ENCODE measurements at regions not wholly inside any gene's neighbourhood (a gene's known extent, or its start where the extent isn't known, plus 50 kb on each side); places are given as distances from the start of the nearest gene placed in this dataset.
A peak's percentile ranks its signal among the peaks of the same experiment; 100 is the strongest.

GRCh38 chr12:19778172-19778571 lies 338.9 kb downstream of the AEBP2 start:
- Histone ChIP-seq H3K9me3 (ENCODE audit: insufficient read depth, low read depth, low read length) (no peaks in the 10 kb centered on the region), H2AFZ (ENCODE audit: low read length) (no peak overlapping the region), H3K9me2 (replicated peaks; ENCODE audit: low read depth, low read length) (no peaks in the 10 kb centered on the region), H3K4me2 (ENCODE audit: low read depth, low read length, poor library complexity, severe bottlenecking) (no peak overlapping the region), H3K4me1 (ENCODE audit: insufficient read depth, low read length, poor library complexity, severe bottlenecking) (no peaks in the 10 kb centered on the region), H3K27me3 (ENCODE audit: insufficient read depth, low read length, poor library complexity, severe bottlenecking) (no peaks in the 10 kb centered on the region), H3K36me3 (ENCODE audit: insufficient read depth, low read length) (no peaks in the 10 kb centered on the region), H3F3A (ENCODE audit: low read depth) (no peaks in the 10 kb centered on the region), H3K4me3 (ENCODE audit: low read length, poor library complexity, severe bottlenecking) (no peak overlapping the region), H4K20me1 (ENCODE audit: insufficient read depth, low read length, poor library complexity, severe bottlenecking) (no peaks in the 10 kb centered on the region), H3K79me2 (ENCODE audit: insufficient read depth, low read length) (no peaks in the 10 kb centered on the region), H3K9ac (ENCODE audit: low read depth, low read length, poor library complexity, severe bottlenecking) (no peak overlapping the region)
- TF ChIP-seq EZH2phosphoT487 (IDR thresholded peaks at IDR 0.05; ENCODE audit: borderline replicate concordance): no peak
- no peak for TF ChIP-seq CTCF (conservative IDR thresholded peaks at IDR 0.05; ENCODE audit: low read length)

- Histone ChIP-seq H3K4me1 (ENCODE audit: insufficient read depth, low read length, poor library complexity, severe bottlenecking) (no peaks in the 10 kb centered on the region), H3K4me3 (ENCODE audit: low read length, poor library complexity, severe bottlenecking) (no peak overlapping the region), H3K9me2 (replicated peaks; ENCODE audit: low read depth, low read length) (no peaks in the 10 kb centered on the region), H2AFZ (ENCODE audit: low read length) (no peak overlapping the region), H3K79me2 (ENCODE audit: insufficient read depth, low read length) (no peaks in the 10 kb centered on the region), H3K9ac (ENCODE audit: low read depth, low read length, poor library complexity, severe bottlenecking) (no peak overlapping the region), H3K36me3 (ENCODE audit: insufficient read depth, low read length) (no peaks in the 10 kb centered on the region), H3K27me3 (ENCODE audit: insufficient read depth, low read length, poor library complexity, severe bottlenecking) (no peaks in the 10 kb centered on the region), H3F3A (ENCODE audit: low read depth) (no peaks in the 10 kb centered on the region), H3K4me2 (ENCODE audit: low read depth, low read length, poor library complexity, severe bottlenecking) (no peak overlapping the region), H3K9me3 (ENCODE audit: insufficient read depth, low read depth, low read length) (no peaks in the 10 kb centered on the region), H4K20me1 (ENCODE audit: insufficient read depth, low read length, poor library complexity, severe bottlenecking) (no peaks in the 10 kb centered on the region)
- TF ChIP-seq CTCF (conservative IDR thresholded peaks at IDR 0.05; ENCODE audit: low read length) (peak; percentile 43), EZH2phosphoT487 (IDR thresholded peaks at IDR 0.05; ENCODE audit: borderline replicate concordance) (no peak)
Measured at GRCh38 chr12:19778797-19779196, 339.5 kb downstream of the AEBP2 start.

- no peak overlapping the region for H2AFZ ChIP-seq (ENCODE audit: low read length)
- no peaks in the 10 kb centered on the region for H3F3A ChIP-seq (ENCODE audit: low read depth)
- no peak overlapping the region for H3K4me2 ChIP-seq (ENCODE audit: low read depth, low read length, poor library complexity, severe bottlenecking)
- no peaks in the 10 kb centered on the region for H3K36me3 ChIP-seq (ENCODE audit: insufficient read depth, low read length)
- no peak overlapping the region for H3K4me3 ChIP-seq (ENCODE audit: low read length, poor library complexity, severe bottlenecking)
- no peaks in the 10 kb centered on the region for H3K9me2 ChIP-seq (replicated peaks; ENCODE audit: low read depth, low read length)
- H3K9ac ChIP-seq (ENCODE audit: low read depth, low read length, poor library complexity, severe bottlenecking): no peak overlapping the region
- H3K27me3 ChIP-seq (ENCODE audit: insufficient read depth, low read length, poor library complexity, severe bottlenecking): no peaks in the 10 kb centered on the region
- H3K79me2 ChIP-seq (ENCODE audit: insufficient read depth, low read length): no peaks in the 10 kb centered on the region
- H4K20me1 ChIP-seq (ENCODE audit: insufficient read depth, low read length, poor library complexity, severe bottlenecking): no peaks in the 10 kb centered on the region
- no peaks in the 10 kb centered on the region for H3K4me1 ChIP-seq (ENCODE audit: insufficient read depth, low read length, poor library complexity, severe bottlenecking)
- no peaks in the 10 kb centered on the region for H3K9me3 ChIP-seq (ENCODE audit: insufficient read depth, low read depth, low read length)
- TF ChIP-seq EZH2phosphoT487 (IDR thresholded peaks at IDR 0.05; ENCODE audit: borderline replicate concordance) (no peak), CTCF (conservative IDR thresholded peaks at IDR 0.05; ENCODE audit: low read length) (no peak)
Measured at GRCh38 chr12:19779395-19780056, 340.2 kb downstream of the AEBP2 start.
